ENCODE measurements at regions not wholly inside any gene's neighbourhood (a gene's known extent, or its start where the extent isn't known, plus 50 kb on each side); places are given as distances from the start of the nearest gene placed in this dataset.

- Histone ChIP-seq H3K36me3 (no peaks in the 10 kb centered on the region), H3K4me1 (no peaks in the 10 kb centered on the region), H3K9ac (ENCODE audit: low read depth in 2 of 2, low read length in 2 of 2) (no peak overlapping the region), H3K27me3 (no peaks in the 10 kb centered on the region), H3K9me3 (no peaks in the 10 kb centered on the region), H3K27ac (no peak overlapping the region), H3K4me3 (no peak overlapping the region)
- TF ChIP-seq, protein P1, sequence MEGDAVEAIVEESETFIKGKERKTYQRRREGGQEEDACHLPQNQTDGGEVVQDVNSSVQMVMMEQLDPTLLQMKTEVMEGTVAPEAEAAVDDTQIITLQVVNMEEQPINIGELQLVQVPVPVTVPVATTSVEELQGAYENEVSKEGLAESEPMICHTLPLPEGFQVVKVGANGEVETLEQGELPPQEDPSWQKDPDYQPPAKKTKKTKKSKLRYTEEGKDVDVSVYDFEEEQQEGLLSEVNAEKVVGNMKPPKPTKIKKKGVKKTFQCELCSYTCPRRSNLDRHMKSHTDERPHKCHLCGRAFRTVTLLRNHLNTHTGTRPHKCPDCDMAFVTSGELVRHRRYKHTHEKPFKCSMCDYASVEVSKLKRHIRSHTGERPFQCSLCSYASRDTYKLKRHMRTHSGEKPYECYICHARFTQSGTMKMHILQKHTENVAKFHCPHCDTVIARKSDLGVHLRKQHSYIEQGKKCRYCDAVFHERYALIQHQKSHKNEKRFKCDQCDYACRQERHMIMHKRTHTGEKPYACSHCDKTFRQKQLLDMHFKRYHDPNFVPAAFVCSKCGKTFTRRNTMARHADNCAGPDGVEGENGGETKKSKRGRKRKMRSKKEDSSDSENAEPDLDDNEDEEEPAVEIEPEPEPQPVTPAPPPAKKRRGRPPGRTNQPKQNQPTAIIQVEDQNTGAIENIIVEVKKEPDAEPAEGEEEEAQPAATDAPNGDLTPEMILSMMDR (IDR thresholded peaks at IDR 0.05), result peak; percentile 92
- DNase-seq, result peak; percentile 82
- intact Hi-C loops (cut with DNase I), result loop anchor here (10.0 kb wide), 2 partner anchors 331 to 1191 kb away; no protein-coding TSS in a partner anchor
Observed at GRCh38 chr1:222455188-222455879, 92.6 kb downstream of the HHIPL2 start.

- Histone ChIP-seq H3K4me3 (no peak overlapping the region), H3K27me3 (no peaks in the 10 kb centered on the region), H3K9ac (ENCODE audit: low read depth in 2 of 2, low read length in 2 of 2) (no peak overlapping the region), H3K4me1 (no peaks in the 10 kb centered on the region), H3K36me3 (no peaks in the 10 kb centered on the region), H3K9me3 (no peaks in the 10 kb centered on the region), H3K27ac (no peak overlapping the region)
- TF ChIP-seq, protein P1 (IDR thresholded peaks at IDR 0.05), result no peak
- intact Hi-C loops (cut with DNase I), result loop anchor here (5.0 to 10.0 kb wide), 3 partner anchors 330 to 1190 kb away; no protein-coding TSS in a partner anchor
- DNase-seq, result no peak
Observed at GRCh38 chr1:222454782-222455181, 93.1 kb downstream of the HHIPL2 start.

- H3K4me3 ChIP-seq, result no peak overlapping the region
- TF ChIP-seq, protein P1 (IDR thresholded peaks at IDR 0.05), result no peak
- no peaks in the 10 kb centered on the region for H3K4me1 ChIP-seq
- H3K9me3 ChIP-seq, result no peaks in the 10 kb centered on the region
- H3K27me3 ChIP-seq, result no peaks in the 10 kb centered on the region
- no peak overlapping the region for H3K9ac ChIP-seq (ENCODE audit: low read depth in 2 of 2, low read length in 2 of 2)
- H3K36me3 ChIP-seq, result no peaks in the 10 kb centered on the region
- intact Hi-C loops (cut with DNase I), result loop anchor here (5.0 to 10.0 kb wide), 3 partner anchors 329 to 1189 kb away; no protein-coding TSS in a partner anchor
- no peak overlapping the region for H3K27ac ChIP-seq
- no peak for DNase-seq
Observed at GRCh38 chr1:222454186-222454585, 93.7 kb downstream of the HHIPL2 start.

DNA sequence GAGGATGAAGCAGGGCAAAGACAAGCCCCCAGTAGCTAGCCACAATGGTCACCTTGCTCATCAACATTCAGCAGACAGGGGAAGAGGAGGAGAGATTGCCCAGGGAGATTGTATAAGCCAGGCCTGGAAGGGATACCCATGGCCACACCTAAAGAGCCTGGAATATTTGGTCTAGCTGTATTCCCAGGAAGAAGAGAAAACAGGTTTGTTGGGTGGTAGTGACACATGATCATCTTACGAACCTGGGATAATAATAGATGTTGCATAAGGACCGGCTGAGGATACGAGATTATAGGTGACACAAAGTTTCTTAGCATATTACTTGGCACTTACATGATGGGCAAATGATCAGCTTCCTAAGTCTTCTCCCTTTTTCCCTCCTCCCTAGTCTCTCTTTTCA lies 95.9 kb downstream of the HHIPL2 start:
- Histone ChIP-seq H3K9me3 (no peaks in the 10 kb centered on the region), H3K9ac (ENCODE audit: low read depth in 2 of 2, low read length in 2 of 2) (no peak overlapping the region), H3K4me1 (no peaks in the 10 kb centered on the region), H3K27me3 (no peaks in the 10 kb centered on the region), H3K27ac (no peak overlapping the region), H3K4me3 (no peak overlapping the region), H3K36me3 (no peaks in the 10 kb centered on the region)
- no peak for DNase-seq
- intact Hi-C loops (cut with DNase I), result loop anchor here (5.0 to 10.0 kb wide), 3 partner anchors 327 to 1187 kb away; no protein-coding TSS in a partner anchor
- TF ChIP-seq, protein P1 (IDR thresholded peaks at IDR 0.05), result no peak

DNA sequence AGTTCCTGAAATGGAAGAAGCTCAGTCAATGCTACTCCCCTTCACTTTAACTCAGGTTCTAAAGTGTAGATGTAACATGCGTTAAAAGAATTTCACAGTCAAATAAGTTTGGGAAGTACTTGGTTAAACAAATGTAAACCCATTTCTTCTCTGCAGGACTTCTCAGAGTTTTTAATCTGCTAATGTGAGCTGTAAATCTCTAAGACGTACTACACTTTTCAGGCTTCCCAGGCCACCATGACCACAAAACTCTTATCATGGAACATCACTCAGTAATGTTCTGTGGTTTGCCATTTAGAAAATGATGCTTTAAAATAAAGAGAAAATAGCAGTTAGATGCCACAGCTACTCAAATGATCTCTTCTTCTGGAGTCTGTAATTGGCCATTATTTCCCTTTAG lies 104.3 kb downstream of the HHIPL2 start:
- TF ChIP-seq, protein P1 (IDR thresholded peaks at IDR 0.05), result no peak
- Histone ChIP-seq H3K9ac (ENCODE audit: low read depth in 2 of 2, low read length in 2 of 2) (no peak overlapping the region), H3K27me3 (no peaks in the 10 kb centered on the region), H3K4me3 (no peak overlapping the region), H3K27ac (no peak overlapping the region), H3K4me1 (no peaks in the 10 kb centered on the region), H3K9me3 (no peaks in the 10 kb centered on the region), H3K36me3 (no peaks in the 10 kb centered on the region)
- intact Hi-C loops (cut with DNase I), result no loop called here
- no peak for DNase-seq
